GM21576 (cell line): ENCODE measurements at regions not wholly inside any gene's neighbourhood (a gene's known extent, or its start where the extent isn't known, plus 50 kb on each side); places are given as distances from the start of the nearest gene placed in this dataset.
"Not testable (repeated sequence)": the region's sequence is repeated elsewhere in the genome, so short reads cannot be mapped to it uniquely, and the experiment has no call there.

Experiments used
- ATAC-seq: cut with Tn5 transposase; IDR thresholded peaks from one replicate; pipeline ENCODE4 v1.9.1; 2021; ENCODE audit warnings: mild to moderate bottlenecking, moderate library complexity; ENCODE audit not compliant: unreplicated experiment

- ATAC-seq: no peak
Observed at GRCh38 chr6:82573254-82573972, 209.8 kb downstream of the TPBG start.

DNA sequence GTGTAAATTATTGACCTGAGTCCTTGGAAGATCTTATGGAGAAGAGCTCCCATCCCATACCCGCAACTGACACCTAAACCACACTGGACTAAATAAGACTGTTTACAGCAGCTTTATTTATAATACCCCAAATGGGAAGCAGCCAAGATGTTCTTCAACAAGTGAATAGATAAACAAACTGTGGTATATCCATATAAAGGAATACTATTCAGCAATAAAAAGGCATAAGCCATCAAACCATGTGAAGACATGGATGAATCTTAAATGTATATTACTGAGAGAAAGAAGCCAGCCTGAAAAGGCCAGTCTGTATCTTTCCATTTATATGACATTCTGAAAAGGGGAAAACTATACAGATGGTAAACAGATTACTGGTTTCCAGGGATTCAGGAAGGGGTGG lies 212.7 kb downstream of the TPBG start:
- ATAC-seq: no peak

DNA sequence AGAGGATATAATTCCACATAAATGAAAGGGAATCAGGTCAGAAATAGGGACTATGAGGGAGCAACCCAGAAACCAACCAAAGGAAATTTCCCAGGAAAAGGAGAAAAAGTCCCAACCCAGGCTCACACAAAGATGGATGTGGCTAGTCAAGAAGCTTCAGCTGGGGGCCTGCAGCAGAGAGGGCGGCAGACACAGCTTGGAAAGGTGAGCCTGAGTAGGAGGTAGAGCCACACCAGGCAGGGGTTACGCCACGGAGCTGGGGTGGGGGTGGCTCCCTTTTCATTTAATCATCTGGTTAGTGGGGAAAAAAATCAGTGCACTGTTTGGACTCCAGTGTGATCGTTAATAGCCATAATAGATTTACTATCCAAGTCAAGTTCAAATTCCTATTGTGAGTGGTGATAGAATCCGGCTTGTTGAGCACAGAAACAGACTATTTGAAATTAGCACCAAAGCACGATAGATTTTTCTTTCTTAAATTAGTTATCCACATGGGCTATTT lies 220.6 kb downstream of the TPBG start:
- no peak for ATAC-seq

DNA sequence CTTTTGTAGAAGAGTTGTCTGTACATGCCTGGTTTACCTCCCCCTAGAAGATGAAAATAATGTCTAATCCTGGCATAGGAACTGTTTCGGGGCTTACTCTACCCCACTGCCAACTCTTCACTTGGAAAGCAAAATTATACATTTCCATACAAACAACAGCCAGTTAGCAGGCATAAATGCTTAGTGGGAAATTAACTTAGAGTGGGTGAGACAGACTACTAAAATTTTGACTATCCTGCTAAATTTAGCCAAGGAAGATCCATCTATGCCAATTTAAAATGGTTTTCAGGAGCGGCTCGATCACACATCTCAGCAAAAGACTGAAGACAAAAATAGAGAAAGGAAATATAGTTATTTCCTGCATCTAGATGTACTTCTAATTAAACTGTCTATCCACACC lies 221.2 kb downstream of the TPBG start:
- ATAC-seq: no peak

DNA sequence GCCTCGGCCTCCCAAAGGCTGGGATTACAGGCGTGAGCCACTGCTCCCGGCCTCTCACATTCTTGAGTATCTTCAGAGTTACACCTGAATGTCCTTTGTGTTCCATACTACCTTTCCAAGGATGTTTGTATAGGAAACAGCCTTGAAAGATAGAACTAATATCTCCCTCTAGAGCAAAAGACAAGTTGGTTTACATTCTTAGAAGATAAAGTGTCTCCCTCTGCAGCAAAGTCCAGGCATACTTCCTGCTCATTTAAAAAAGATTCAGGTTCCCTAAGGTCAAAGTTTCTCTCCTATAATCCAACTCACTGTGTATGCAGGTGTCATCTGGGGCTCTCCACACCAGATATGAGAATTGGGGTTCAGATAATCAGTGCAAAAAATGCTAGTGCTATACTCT lies 224.4 kb downstream of the TPBG start:
- ATAC-seq: no peak

GRCh38 chr6:82588859-82589412 lies 225.3 kb downstream of the TPBG start:
- ATAC-seq: no peak

- ATAC-seq: no peak
Observed at GRCh38 chr6:82589509-82590206, 226.0 kb downstream of the TPBG start.

DNA sequence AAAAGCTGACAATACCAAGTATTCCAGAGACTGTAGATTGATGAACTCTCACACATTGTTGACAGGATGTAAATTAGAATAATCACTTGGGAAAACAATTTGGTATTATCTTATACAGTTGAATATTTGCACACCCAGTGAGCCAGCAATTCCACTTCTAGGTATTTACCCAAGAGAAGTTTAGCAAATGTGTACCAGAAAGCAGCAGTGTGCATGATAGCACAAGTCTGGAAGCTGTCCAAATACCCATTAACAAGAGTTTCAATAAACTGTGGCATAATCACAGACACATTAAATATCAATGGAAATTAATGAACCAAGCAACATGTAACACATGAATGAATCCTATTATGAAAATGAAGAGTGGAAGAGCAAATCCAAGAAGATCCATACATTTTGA lies 233.6 kb downstream of the TPBG start:
- ATAC-seq: no peak

DNA sequence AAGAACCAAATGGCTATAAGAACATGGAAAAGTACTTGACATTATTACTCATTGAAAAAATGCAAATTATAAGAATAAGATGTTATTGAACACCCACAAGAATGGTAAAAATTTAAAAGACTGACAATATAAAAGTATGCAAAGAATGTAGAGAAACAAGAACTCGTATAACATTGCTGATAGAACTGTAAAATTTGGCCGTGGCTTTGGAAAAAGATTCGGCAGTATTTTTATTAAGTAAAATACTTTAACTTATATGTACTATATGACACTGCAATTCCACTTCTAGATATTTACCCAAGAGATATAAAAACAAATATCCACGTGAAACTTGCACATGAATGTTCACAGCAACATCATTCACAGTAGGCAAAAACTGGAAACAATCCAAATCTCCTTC lies 239.2 kb downstream of the TPBG start:
- no peak for ATAC-seq

DNA sequence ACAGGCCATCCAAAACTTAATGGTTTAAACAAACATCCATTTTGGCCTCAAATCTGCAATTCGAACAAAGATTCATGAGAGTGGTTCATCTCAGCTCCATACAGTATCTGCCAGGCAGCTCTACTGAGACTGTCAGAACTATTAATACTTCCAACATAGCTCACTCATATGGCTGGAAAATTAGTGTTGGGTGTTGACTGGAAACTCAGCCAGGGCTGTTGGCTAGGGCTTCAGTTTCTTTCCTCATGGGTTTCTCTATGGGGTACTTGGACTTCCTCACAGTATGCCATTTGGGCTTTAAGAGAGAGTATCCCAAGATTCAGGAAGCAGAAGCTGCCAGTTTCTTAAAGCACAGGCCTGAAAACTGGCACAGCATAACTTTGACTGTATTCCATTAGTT lies 240.3 kb downstream of the TPBG start:
- no peak for ATAC-seq

GRCh38 chr6:82607998-82608725 lies 244.5 kb downstream of the TPBG start:
- no peak for ATAC-seq

DNA sequence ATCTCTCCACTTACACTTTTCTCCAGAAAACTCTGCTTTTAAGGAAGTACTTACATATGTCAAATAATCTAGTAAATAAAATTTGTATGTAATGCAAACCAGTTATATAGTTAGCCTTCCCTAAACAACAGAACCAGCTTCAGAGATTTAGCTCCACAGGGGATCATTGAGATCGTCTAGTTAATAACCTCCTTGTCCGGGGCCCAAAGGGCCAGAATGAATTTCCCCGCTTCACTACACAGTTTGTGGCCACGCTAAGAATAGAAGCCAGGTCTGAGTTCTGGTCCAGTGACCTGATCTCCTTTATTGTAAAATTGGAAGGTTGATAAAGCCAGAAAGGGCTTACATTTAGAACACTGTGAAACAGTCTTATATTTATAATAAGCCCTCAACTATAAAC lies 245.2 kb downstream of the TPBG start:
- no peak for ATAC-seq

DNA sequence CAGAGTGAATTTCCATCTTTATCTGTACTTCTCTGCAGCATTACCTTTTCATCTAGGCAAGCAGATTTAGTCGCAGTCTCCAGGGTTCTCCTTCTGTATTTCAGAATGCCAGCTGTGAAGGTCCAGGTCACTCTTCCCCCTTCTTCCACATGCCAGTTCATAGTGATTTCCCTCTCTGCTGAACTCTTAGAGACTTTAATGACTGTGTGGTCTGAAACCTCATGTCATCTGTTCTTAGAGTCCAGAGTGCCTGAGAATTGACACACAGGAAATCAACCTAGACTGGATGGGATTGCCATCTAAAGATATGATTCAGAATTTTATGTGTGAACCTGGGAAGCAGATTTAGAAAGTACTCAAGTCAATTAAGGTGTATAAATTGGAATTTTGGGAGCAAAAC lies 248.1 kb downstream of the TPBG start:
- no peak for ATAC-seq

DNA sequence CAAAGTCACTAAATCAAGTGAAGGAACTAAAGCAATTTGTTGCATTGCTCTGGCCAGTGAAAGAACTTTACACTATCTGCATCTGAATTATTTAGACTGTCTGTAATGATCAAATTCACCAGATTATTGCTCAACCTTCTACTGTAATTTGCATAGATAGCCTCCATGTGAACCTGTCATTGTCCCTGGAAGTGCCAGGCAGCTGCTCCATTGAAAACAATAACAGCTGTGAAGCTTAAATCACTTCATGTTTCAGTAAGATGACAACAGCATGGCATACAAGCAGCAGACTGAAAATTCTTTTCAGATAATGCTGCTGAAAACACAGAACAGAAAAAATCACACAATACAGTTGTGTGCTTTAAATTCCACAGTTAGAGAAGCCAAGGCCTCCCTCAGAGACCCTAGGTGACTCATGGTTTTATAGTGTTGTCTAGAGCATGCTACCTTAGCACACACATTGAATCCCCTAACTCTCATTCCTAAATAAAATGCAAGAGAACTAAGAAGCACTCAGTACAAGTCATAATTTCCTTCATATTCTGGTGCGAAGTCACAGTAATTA lies 248.9 kb downstream of the TPBG start:
- no peak for ATAC-seq

DNA sequence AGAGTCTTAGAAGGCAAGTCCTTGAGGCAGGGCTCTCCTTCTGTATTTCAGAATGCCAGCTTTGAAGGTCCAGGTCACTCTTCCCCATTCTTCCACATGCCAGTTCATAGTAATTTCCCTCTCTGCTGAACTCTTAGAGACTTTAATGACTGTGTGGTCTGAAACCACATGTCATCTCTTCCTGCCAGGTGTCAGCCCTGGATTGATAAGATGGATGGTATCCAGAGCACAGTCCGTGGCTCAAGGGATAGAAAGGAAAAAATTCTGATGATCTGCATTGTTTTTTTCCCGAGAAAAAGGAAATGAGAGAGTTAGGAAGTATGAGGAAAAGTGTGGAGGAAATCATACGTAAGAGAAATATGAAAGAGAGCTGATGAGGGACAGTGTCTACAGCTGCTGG lies 250.9 kb downstream of the TPBG start:
- no peak for ATAC-seq

- ATAC-seq: no peak
Observed at GRCh38 chr6:82616386-82617028, 252.9 kb downstream of the TPBG start.

- no peak for ATAC-seq
Observed at GRCh38 chr6:82617648-82618047, 254.0 kb downstream of the TPBG start.

GRCh38 chr6:82619573-82619972 lies 256.0 kb downstream of the TPBG start:
- ATAC-seq: no peak

DNA sequence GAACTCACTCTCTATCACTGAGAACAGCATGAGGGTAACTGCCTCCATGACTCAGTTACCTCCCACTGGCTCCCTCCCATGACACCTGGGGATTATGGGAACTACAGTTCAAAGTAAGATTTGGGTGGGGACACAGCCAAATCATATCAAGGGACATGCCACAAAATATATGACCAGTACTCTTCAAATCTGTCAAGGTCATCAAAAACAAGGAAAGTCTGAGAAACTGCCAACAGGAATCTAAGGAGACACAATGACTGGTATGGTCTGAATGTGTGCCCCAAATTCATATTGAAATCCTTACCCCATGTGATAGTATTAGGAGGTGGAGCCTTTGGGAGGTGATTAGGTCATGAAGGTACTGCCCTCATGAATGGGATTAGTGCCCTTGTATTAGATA lies 258.8 kb downstream of the TPBG start:
- ATAC-seq: no peak

- ATAC-seq: no peak
Observed at GRCh38 chr6:82624251-82624650, 260.6 kb downstream of the TPBG start.

GRCh38 chr6:82626946-82627345 lies 263.3 kb downstream of the TPBG start:
- ATAC-seq: not testable (repeated sequence)
